GM12878 (cell line): ENCODE measurements at regions not wholly inside any gene's neighbourhood (a gene's known extent, or its start where the extent isn't known, plus 50 kb on each side); places are given as distances from the start of the nearest gene placed in this dataset.

ENCODE experiments used
- ATAC-seq: fragments of 200-7000 bp; cut with Tn5 transposase; 3 replicates; pipeline ENCODE4 v1.9.1; 2020; ENCODE audit warnings: mild to moderate bottlenecking, moderate library complexity
- BruUV-seq: library from RNA; stranded (reverse); fragments of 400-500 nt; replicated peaks from 2 replicates; lab custom pipeline; 2021; lab: Mats Ljungman, UMichigan
- CTCF ChIA-PET: fragments of 300-600 bp; sonication (Branson Sonifier 250); formaldehyde crosslinking; extraction: SDS; loops from one replicate; lab custom pipeline; 2021; ENCODE audit warnings: inconsistent platforms; lab: Yijun Ruan, JAX
- POLR2A ChIA-PET: fragments of 350-600 bp; formaldehyde crosslinking; extraction: SDS; loops from one replicate; lab custom pipeline; 2021; ENCODE audit warnings: inconsistent platforms; lab: Charles Lee
- RAD21 ChIA-PET: fragments of 300-600 bp; sonication (Branson Sonifier 250); formaldehyde crosslinking; loops from one replicate; lab custom pipeline; 2023; ENCODE audit warnings: antibody characterized with exemption; ENCODE audit not compliant: unreplicated experiment; lab: Charles Lee
- SMC1A ChIA-PET: fragments of 300-600 bp; sonication (Branson Sonifier 250); formaldehyde crosslinking; loops from one replicate; lab custom pipeline; 2023; ENCODE audit not compliant: unreplicated experiment, uncharacterized antibody; lab: Charles Lee
- DNase-seq: peaks from one replicate; pipeline ENCODE4 v3.0.0-alpha.2; 2011; ENCODE audit warnings: low read depth, low spot score
- FAIRE-seq: peaks from 3 replicates; lab custom pipeline; 2011; peaks lifted over from hg19 to GRCh38; lab: Jason Lieb, UNC
- H2AFZ ChIP-seq: 2 replicates; pipeline ENCODE4 v1.6.0; 2011; ENCODE audit warnings: low read depth, low read length, control low read depth; ENCODE audit not compliant: control insufficient read depth
- H3K27ac ChIP-seq: 2 replicates; pipeline ENCODE4 v1.5.1; 2011; ENCODE audit warnings: control low read depth; ENCODE audit not compliant: control insufficient read depth, insufficient read depth
- H3K27me3 ChIP-seq, 2 experiments: replicated peaks in 1 of 2; 2 replicates each; pipeline versions ENCODE4 v1.6.0 to v1.6.1; 2011; ENCODE audit warnings: low read length in 1 of 2; ENCODE audit not compliant: control insufficient read depth in 2 of 2, insufficient read depth in 2 of 2
- H3K36me3 ChIP-seq, 2 experiments: 2 replicates each; pipeline ENCODE4 v1.5.1; 2011; ENCODE audit warnings: low read length in 1 of 2; ENCODE audit not compliant: control insufficient read depth in 2 of 2, insufficient read depth in 2 of 2
- H3K4me1 ChIP-seq: 2 replicates; pipeline ENCODE4 v1.6.1; 2011; ENCODE audit warnings: mild to moderate bottlenecking, low read length, moderate library complexity, mixed read lengths; ENCODE audit not compliant: control insufficient read depth, insufficient read depth
- H3K4me2 ChIP-seq: 2 replicates; pipeline ENCODE4 v1.6.0; 2011; ENCODE audit warnings: control low read depth; ENCODE audit not compliant: control insufficient read depth, insufficient read depth
- H3K4me3 ChIP-seq: fragments of 200-600 bp; sonication (generic); 2 replicates; pipeline ENCODE4 v1.5.1; 2016
- H3K79me2 ChIP-seq: 2 replicates; pipeline ENCODE4 v1.6.0; 2011; ENCODE audit warnings: low read length; ENCODE audit not compliant: control insufficient read depth, insufficient read depth
- H3K9ac ChIP-seq: 2 replicates; pipeline ENCODE4 v1.8.0; 2011; ENCODE audit warnings: low read length, control low read depth, mixed read lengths; ENCODE audit not compliant: control insufficient read depth, insufficient read depth
- H3K9me3 ChIP-seq: replicated peaks from 3 replicates; pipeline ENCODE4 v1.5.1; 2011; ENCODE audit warnings: mild to moderate bottlenecking, low read length; ENCODE audit not compliant: control insufficient read depth, insufficient read depth
- H4K20me1 ChIP-seq: 2 replicates; pipeline ENCODE4 v1.6.0; 2011; ENCODE audit not compliant: control insufficient read depth, insufficient read depth
- ASH2L ChIP-seq: fragments of 300-600, 200-600 bp; sonication (generic); IDR thresholded peaks from 2 replicates; pipeline ENCODE4 v1.6.1; 2017; ENCODE audit warnings: low read depth, mild to moderate bottlenecking, borderline replicate concordance
- BHLHE40 ChIP-seq, 2 experiments: fragments of 450-650 bp in 1 of 2; IDR thresholded peaks; 2 replicates each; pipeline ENCODE4 v1.6.1; 2011 to 2017; ENCODE audit warnings: low read depth in 2 of 2, borderline replicate concordance in 1 of 2, improper control_type of control experiment in 1 of 2, low read length in 1 of 2, mild to moderate bottlenecking in 1 of 2
- CHD4 ChIP-seq: fragments of 200-600 bp; sonication (generic); IDR thresholded peaks from 2 replicates; pipeline ENCODE4 v1.6.1; 2016; ENCODE audit warnings: mild to moderate bottlenecking
- CREB1 ChIP-seq: IDR thresholded peaks from 2 replicates; pipeline ENCODE4 v1.6.1; 2012; ENCODE audit warnings: low read depth, mild to moderate bottlenecking, inconsistent platforms
- CTCF ChIP-seq, 3 experiments: IDR thresholded peaks in 2 of 3; conservative IDR thresholded peaks in 1 of 3; 2 replicates each; pipeline ENCODE4 v1.5.1; 2011; ENCODE audit warnings: low read depth in 3 of 3, low read length in 3 of 3, mild to moderate bottlenecking in 3 of 3, control low read depth in 2 of 3, moderate library complexity in 2 of 3, inconsistent platforms in 1 of 3, mixed read lengths in 1 of 3; ENCODE audit not compliant: control insufficient read depth in 2 of 3, insufficient read depth in 1 of 3; ENCODE audit errors: extremely low read depth in 1 of 3
- HDGF ChIP-seq: fragments of 450-650 bp; IDR thresholded peaks from 2 replicates; pipeline ENCODE4 v1.6.1; 2016; ENCODE audit warnings: antibody characterized with exemption
- NFXL1 ChIP-seq: fragments of 450-650 bp; IDR thresholded peaks from 2 replicates; pipeline ENCODE4 v1.6.1; 2017; ENCODE audit warnings: antibody characterized with exemption, mild to moderate bottlenecking, borderline replicate concordance
- POLR2A ChIP-seq: IDR thresholded peaks from 2 replicates; pipeline ENCODE4 v1.6.1; 2011; ENCODE audit warnings: low read depth, mild to moderate bottlenecking, low read length
- RAD21 ChIP-seq: IDR thresholded peaks from 2 replicates; pipeline ENCODE4 v1.6.1; 2011; ENCODE audit warnings: mild to moderate bottlenecking, low read depth, low read length, moderate library complexity; ENCODE audit not compliant: insufficient read depth
- RAD51 ChIP-seq: fragments of 450-650 bp; IDR thresholded peaks from 2 replicates; pipeline ENCODE4 v1.6.1; 2016; ENCODE audit warnings: moderate library complexity, mild to moderate bottlenecking, inconsistent platforms
- RUNX3 ChIP-seq: IDR thresholded peaks from 2 replicates; pipeline ENCODE4 v1.6.1; 2012; ENCODE audit warnings: low read length, inconsistent platforms
- SPI1 ChIP-seq: IDR thresholded peaks from 2 replicates; pipeline ENCODE4 v1.6.1; 2011; ENCODE audit warnings: low read depth, mild to moderate bottlenecking, low read length, moderate library complexity, borderline replicate concordance; ENCODE audit not compliant: insufficient read depth
- SREBF1 ChIP-seq: IDR thresholded peaks from 2 replicates; pipeline ENCODE4 v1.6.1; 2012; ENCODE audit warnings: mild to moderate bottlenecking, low read length
- TCF12 ChIP-seq: IDR thresholded peaks from 2 replicates; pipeline ENCODE4 v1.6.1; 2011; ENCODE audit warnings: low read depth, mild to moderate bottlenecking, low read length
- TCF3 ChIP-seq: IDR thresholded peaks from 2 replicates; pipeline ENCODE4 v1.6.1; 2012; ENCODE audit warnings: low read depth, mild to moderate bottlenecking, low read length, borderline replicate concordance; ENCODE audit not compliant: insufficient read depth
- ZBED1 ChIP-seq: IDR thresholded peaks from 2 replicates; pipeline ENCODE4 v1.6.1; 2016; ENCODE audit warnings: borderline replicate concordance
- ZZZ3 ChIP-seq: IDR thresholded peaks from 2 replicates; pipeline ENCODE4 v1.6.1; 2011; ENCODE audit warnings: low read depth; ENCODE audit not compliant: control insufficient read depth, insufficient read length
- WGBS: methylation state at CpG from one replicate; pipeline ENCODE4 v1.1.6; 2016; ENCODE audit warnings: low lambda C conversion rate; ENCODE audit not compliant: insufficient replicate concordance, insufficient coverage; ENCODE audit errors: missing lambda C conversion rate; 5-methylcytosine and 5-hydroxymethylcytosine counted together
- in situ Hi-C: fragments of 300-500 bp; cut with MboI; formaldehyde crosslinking; loops from 9 replicates; pipeline ENCODE4 v1.14.3; 2018; ENCODE audit warnings: mixed read lengths
- intact Hi-C: fragments of 100-400 bp; cut with micrococcal nuclease; formaldehyde crosslinking; loops from one replicate; pipeline ENCODE4 v1.14.2; 2022; ENCODE audit not compliant: unreplicated experiment

GRCh38 chr9:107712390-107712789 lies 222.8 kb upstream of the KLF4 start:
- Histone ChIP-seq H3K27ac (no peak overlapping the region), H3K36me3 (no peaks in the 10 kb centered on the region), H4K20me1 (no peaks in the 10 kb centered on the region), H3K4me2 (no peak overlapping the region), H3K27me3 (no peaks in the 10 kb centered on the region; a peak in 1 of 4 replicates), H3K79me2 (no peaks in the 10 kb centered on the region), H3K9me3 (no peaks in the 10 kb centered on the region), H3K4me3 (no peak overlapping the region), H3K4me1 (no peaks in the 10 kb centered on the region), H3K9ac (no peak overlapping the region), H2AFZ (no peak overlapping the region)
- ATAC-seq (no peak; the same call in 2 of the 3 replicates), DNase-seq (no peak), FAIRE-seq (no peak)
- ChIA-PET POLR2A (no interaction called here), RAD21 (interaction anchor here (1.4 kb wide), 1 partner anchor 21 kb away, joined by 3 read pairs; no protein-coding TSS in a partner anchor), CTCF (interaction anchor here (0.6 kb wide), 1 partner anchor 704 kb away, joined by 3 read pairs; no protein-coding TSS in a partner anchor), SMC1A (interaction anchor here (0.7 to 1.2 kb wide), 4 partner anchors 8 to 69 kb away, joined by 3 to 6 read pairs (median 4); no protein-coding TSS in a partner anchor)
- in situ Hi-C loops: no loop called here
- intact Hi-C loops: no loop called here
- no TSS peak for BruUV-seq
- WGBS: 0% methylated on average over 3 of the region's 3 CpGs
- TF ChIP-seq ZBED1 (no peak), BHLHE40 (IDR thresholded peaks at IDR 0.05; ENCODE audit: borderline replicate concordance in 1 of 2, low read depth in 2 of 2, low read length in 1 of 2) (peak in 1 of 2 experiments; percentile 42; a peak in 1 of 4 replicates)

GRCh38 chr9:107711542-107711941 lies 222.0 kb upstream of the KLF4 start:
- RAD21 ChIA-PET: no interaction called here
- in situ Hi-C loops (no loop called here), intact Hi-C loops (no loop called here)
- no peak overlapping the region for H3K27ac ChIP-seq
- WGBS: 0% methylated on average over 6 of the region's 6 CpGs
- no peaks in the 10 kb centered on the region for H4K20me1 ChIP-seq
- DNase-seq (no peak), FAIRE-seq (no peak), ATAC-seq (no peak)
- POLR2A ChIA-PET: no interaction called here
- H3K9me3 ChIP-seq: no peaks in the 10 kb centered on the region
- CTCF ChIA-PET: interaction anchor here (0.6 kb wide), 1 partner anchor 705 kb away, joined by 3 read pairs; no protein-coding TSS in a partner anchor
- TF ChIP-seq CHD4: no peak
- no peak for TF ChIP-seq NFXL1
- no peak for TF ChIP-seq TCF3
- TF ChIP-seq POLR2A: no peak
- no peak for TF ChIP-seq SPI1
- TF ChIP-seq SREBF1: no peak
- TF ChIP-seq RAD51: no peak
- no peak for TF ChIP-seq RUNX3
- TF ChIP-seq ZZZ3: no peak
- TF ChIP-seq CREB1: no peak
- no peak for TF ChIP-seq TCF12
- no peak for TF ChIP-seq CTCF (IDR thresholded peaks at IDR 0.05 in 2 of 3, conservative IDR thresholded peaks at IDR 0.05 in 1 of 3; ENCODE audit: control insufficient read depth in 2 of 3, extremely low read depth in 1 of 3, insufficient read depth in 1 of 3, low read depth in 3 of 3, low read length in 3 of 3)
- no peak for TF ChIP-seq ASH2L
- TF ChIP-seq RAD21: no peak
- no peak for TF ChIP-seq HDGF
- no peak overlapping the region for H3K9ac ChIP-seq
- H3K79me2 ChIP-seq: no peaks in the 10 kb centered on the region
- no peaks in the 10 kb centered on the region; a peak in 1 of 4 replicates for H3K27me3 ChIP-seq
- no peak overlapping the region for H3K4me3 ChIP-seq
- no peak overlapping the region for H2AFZ ChIP-seq
- H3K4me1 ChIP-seq: no peaks in the 10 kb centered on the region
- H3K4me2 ChIP-seq: no peak overlapping the region
- BruUV-seq: no TSS peak
- no peaks in the 10 kb centered on the region for H3K36me3 ChIP-seq
- SMC1A ChIA-PET: interaction anchor here (0.6 to 1.8 kb wide), 7 partner anchors 9 to 76 kb away, joined by 3 to 6 read pairs (median 3); no protein-coding TSS in a partner anchor
